ENCODE measurements at regions not wholly inside any gene's neighbourhood (a gene's known extent, or its start where the extent isn't known, plus 50 kb on each side); places are given as distances from the start of the nearest gene placed in this dataset.

DNA sequence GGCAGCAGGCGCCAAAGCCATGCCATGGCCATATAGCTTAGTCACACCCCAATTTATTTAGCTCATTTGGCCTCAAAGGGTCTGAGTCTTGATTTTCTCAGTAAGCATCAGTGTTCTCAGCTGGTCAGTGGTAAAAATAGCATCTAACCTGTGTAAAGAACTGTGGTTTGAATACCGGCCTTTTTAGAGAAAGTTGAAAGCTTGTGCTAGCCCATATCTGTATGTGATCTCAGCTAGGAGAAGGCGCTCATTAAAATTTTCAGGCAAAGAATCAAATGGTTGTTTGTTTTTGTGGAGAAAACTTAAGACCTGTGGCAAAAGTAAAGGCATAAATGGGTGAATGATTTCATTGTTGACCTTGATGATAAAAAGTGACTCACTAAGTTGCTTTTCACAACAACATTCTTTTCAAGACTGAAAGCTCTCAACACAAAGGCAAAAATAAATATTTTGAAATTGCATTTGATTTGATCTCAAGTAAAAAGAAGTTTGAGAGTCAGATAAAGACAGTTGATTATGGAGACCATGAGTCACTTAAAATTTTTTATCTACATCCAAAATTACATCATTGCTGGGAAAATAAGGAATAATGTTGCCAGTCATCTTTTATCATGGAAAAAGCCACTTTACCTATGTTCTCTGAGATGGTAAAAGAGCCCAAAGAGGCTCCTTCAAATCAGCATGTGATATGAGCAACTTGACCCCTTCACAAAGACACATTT, 128.5 kb upstream of the RGS6 start (continued):
- TF ChIP-seq SRF (CRISPR knock-in tag; IDR thresholded peaks at IDR 0.05) (no peak), GABPB1 (CRISPR knock-in tag; IDR thresholded peaks at IDR 0.05) (no peak), RBM15 (IDR thresholded peaks at IDR 0.05; ENCODE audit: insufficient read depth, low read length) (no peak), ZNF584 (CRISPR knock-in tag; IDR thresholded peaks at IDR 0.05; ENCODE audit: low read depth) (no peak)
- TF ChIP-seq, protein P1, sequence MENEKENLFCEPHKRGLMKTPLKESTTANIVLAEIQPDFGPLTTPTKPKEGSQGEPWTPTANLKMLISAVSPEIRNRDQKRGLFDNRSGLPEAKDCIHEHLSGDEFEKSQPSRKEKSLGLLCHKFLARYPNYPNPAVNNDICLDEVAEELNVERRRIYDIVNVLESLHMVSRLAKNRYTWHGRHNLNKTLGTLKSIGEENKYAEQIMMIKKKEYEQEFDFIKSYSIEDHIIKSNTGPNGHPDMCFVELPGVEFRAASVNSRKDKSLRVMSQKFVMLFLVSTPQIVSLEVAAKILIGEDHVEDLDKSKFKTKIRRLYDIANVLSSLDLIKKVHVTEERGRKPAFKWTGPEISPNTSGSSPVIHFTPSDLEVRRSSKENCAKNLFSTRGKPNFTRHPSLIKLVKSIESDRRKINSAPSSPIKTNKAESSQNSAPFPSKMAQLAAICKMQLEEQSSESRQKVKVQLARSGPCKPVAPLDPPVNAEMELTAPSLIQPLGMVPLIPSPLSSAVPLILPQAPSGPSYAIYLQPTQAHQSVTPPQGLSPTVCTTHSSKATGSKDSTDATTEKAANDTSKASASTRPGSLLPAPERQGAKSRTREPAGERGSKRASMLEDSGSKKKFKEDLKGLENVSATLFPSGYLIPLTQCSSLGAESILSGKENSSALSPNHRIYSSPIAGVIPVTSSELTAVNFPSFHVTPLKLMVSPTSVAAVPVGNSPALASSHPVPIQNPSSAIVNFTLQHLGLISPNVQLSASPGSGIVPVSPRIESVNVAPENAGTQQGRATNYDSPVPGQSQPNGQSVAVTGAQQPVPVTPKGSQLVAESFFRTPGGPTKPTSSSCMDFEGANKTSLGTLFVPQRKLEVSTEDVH (IDR thresholded peaks at IDR 0.05; ENCODE audit: low read depth, partially characterized antibody) = no peak
- TF ChIP-seq, protein P2, sequence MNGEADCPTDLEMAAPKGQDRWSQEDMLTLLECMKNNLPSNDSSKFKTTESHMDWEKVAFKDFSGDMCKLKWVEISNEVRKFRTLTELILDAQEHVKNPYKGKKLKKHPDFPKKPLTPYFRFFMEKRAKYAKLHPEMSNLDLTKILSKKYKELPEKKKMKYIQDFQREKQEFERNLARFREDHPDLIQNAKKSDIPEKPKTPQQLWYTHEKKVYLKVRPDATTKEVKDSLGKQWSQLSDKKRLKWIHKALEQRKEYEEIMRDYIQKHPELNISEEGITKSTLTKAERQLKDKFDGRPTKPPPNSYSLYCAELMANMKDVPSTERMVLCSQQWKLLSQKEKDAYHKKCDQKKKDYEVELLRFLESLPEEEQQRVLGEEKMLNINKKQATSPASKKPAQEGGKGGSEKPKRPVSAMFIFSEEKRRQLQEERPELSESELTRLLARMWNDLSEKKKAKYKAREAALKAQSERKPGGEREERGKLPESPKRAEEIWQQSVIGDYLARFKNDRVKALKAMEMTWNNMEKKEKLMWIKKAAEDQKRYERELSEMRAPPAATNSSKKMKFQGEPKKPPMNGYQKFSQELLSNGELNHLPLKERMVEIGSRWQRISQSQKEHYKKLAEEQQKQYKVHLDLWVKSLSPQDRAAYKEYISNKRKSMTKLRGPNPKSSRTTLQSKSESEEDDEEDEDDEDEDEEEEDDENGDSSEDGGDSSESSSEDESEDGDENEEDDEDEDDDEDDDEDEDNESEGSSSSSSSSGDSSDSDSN (IDR thresholded peaks at IDR 0.05; ENCODE audit: borderline replicate concordance in 1 of 2, low read depth in 2 of 2, low read length in 2 of 2) = no peak

All from K562 (cell line).